ENCODE measurements at regions not wholly inside any gene's neighbourhood (a gene's known extent, or its start where the extent isn't known, plus 50 kb on each side); places are given as distances from the start of the nearest gene placed in this dataset.

DNA sequence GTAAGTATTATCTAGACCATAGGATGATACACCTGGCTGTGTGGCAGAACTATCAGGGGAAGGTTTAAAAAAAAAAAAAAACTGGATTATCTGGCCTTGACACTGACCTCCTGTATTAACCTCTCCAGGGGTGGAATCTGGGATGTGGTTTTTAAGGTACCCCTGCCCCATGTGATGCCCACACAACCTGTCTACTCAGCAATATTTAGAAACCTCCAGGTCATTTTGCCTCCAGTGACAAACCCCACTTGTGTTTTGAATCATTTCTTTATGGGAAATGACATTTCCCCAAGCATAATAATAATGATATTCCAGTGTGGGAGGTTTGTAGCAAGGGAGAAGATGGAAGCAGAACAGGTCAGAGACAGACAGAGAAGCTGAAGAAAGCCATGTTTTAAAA, 179.1 kb downstream of the RSL24D1 start:
- DNase-seq, result no peak

DNA sequence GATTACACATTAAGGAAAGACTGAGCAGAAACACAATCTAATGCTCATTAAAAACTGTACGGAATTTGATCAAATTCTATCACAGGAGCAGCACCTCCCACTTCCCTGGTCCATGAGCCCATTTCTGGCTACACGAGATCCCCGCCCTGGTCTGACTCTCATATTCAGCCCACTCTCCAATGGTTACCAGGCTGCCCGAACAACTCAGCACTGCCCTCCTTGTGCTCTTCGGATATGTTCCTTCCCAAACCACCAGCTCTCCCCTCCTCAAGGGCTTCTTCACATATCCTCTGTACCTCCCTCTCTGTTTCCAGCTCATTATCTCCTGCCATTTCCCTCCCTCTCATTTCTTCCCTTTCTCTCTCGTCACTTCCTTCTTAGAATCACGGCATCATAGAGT, 180.5 kb downstream of the RSL24D1 start:
- no peak for DNase-seq

DNA sequence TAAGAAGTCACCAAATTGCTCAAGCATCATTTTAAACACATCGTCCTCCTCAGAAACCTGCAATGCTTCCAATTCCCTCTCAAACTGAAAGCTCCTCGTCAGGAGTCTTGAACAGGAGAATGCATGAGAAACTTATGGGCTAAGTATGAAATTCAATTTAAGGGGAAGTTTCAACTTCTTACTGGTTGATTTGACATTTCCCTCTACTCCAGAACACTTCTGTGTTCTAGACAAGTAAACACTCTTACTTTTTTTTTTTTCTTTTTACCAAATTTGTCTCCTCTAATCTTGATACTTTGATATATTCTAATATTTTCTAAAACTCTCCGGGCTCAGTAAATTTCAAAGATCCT, 181.7 kb downstream of the RSL24D1 start:
- no peak for DNase-seq

DNA sequence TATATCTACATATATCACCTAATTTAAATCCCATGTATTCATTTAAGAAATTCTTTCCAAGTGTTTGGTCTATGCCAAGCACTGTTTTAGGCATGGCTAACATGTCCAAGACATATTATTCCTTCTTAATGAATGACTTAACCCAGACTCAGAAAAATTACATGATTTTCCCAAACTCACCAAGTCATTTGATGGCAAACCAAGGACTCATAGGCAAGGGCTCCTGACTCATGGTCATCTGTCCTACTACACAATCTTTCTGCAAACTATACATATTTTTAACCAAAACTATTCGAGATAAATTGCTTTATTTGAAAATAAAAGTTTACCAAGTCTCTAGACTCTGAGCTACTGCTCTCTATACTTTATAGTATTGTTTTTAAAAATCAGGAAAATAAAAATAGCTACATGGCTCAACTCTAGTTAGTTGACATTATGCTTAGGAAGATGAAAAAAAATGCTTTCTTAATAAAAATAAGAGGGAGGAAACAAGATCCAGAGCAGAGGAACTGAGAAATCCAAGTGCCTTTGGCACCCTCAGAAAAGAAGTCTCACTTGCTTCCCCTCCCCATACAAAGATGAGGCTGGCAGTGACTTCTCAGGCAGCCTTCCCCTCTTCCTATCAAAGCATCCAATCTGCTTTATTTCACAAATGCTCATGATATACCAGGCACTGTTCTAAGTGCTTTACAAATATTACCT, 182.2 kb downstream of the RSL24D1 start:
- no peak for DNase-seq

DNA sequence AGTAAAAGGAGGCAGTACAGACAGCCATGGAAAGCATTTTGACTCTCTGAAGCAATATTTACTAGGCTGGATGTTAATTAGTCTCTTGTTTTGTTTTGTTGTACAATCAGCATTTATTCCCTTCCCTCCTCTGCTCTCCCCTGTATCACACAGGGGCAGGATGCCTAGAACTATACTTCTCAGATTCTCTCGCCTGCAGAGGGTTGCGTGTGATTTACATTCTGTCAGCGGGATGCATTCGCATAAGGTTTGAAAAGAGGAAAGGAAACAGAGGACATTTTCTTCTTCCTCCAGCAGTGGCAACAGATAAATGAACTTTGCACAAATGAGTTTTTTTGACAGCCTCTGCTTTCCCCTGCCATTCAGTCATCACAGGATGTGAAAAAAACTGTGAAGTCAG, 188.3 kb downstream of the RSL24D1 start:
- no peak for DNase-seq

DNA sequence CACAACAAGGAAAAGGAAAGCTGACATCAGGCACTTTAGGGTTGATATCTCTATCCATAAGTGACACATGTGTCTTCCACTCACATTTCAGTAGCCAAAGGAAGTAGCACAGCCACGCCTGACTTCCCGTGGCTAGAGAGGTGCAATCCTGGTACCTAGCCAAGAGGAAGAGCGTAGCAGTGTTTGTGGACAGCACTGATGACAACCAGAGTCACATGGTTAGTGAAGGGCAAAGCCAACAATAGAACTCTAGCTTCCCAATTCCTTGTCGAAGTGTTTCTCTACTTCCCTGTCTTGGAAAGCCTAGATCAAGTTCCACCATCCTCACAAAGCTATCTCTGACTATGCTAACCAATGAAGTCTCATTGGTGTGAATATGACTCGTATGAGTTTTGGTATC, 189.2 kb downstream of the RSL24D1 start:
- no peak for DNase-seq

DNA sequence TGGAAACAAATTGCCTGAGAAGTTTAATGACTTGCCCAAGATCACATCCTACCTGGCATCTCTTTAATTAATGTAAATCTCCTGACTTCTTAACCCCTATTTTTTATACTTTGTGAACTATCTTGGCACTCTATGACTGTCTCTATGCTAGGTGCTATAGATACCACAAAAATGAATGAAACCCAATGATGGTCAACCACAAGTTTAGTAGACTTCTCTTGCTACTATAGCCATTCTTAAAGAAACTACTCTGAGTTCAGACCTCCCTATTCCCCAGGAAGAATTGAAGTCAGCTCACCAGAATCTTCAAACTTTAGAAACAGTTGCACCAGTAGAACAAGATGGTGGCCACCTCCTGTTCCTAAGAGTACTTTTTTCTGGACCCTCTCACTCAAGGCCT, 191.1 kb downstream of the RSL24D1 start:
- no peak for DNase-seq

DNA sequence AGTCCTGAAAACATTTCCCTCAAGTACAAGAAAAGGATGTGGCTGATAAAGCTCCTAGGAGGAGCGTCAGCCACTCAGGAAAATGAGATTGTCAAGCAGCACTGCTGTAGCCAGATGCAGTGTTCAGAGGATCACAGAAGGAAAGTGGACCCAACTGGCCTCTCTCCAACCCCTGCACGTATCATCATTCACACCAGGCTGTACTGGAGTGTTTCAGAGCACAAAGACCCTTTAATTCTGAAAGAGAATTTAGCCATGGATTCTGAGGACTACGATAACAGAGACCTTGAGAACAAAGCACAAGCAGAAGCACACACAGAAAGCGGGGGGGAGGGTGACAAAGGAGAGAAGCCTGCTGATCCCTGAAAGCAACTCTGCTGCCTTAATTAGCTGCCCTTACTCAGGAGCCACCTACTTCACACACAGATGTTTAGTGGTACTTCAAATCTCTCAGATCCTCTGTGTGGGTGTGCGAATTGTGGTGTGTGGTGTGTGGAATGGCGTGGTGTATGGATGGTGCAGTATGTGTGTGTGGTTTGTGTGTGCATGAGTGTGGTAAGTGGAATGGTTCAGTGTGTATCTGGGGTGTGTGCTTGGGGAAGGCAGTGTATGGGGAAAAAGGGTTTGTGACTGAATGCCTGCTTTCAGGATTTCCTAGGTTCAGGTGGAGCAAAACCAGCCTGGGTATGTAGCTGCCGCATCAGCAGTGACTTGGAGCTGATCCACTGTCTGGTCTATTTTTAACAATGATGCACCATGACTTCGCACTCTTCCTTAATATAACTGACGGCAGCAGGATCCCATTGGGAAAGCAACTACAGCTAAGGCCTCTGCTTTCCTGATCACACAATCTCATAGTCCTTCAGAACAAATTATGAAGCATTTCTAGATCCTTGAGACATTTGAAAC, 192.5 kb downstream of the RSL24D1 start:
- DNase-seq, result no peak

DNA sequence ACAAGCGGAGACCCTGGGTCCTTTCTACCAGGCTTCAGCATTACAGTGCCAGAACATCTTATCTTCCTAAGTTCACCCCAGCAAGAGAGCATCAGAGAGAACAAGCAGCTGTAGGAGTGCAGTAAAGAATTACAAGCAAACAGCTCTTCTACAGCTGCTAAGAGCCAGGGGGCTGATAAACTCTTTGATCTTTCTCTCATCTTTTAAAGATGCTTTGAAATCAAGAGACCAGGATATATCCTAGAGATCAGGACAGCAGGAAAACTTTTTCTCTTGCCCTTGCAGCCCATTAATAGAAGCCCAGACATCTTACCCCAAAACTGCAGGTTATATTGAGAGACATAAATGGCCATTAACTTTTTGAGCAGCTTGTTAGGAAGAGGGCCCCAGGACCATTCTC, 198.1 kb downstream of the RSL24D1 start:
- DNase-seq, result no peak

DNA sequence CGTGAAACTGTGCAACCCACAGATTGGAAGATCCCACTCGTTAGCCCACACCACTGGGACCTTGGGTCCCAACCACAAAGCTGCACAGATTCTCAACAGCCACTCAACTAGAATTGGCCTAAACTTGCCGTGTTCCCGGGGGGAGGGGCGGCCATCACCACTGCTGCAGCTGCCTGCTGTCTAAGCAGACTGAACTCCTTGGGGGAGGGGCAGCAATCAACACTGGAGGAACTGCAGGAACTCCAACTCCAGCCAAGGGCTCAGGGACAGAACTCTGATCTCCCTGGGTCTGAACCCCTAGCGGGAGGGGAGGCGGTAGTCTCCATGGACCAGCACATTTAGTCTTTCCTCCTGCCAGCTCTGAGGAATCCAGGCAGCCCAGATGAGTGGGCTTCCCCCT, 205.9 kb downstream of the RSL24D1 start:
- DNase-seq, result no peak

DNA sequence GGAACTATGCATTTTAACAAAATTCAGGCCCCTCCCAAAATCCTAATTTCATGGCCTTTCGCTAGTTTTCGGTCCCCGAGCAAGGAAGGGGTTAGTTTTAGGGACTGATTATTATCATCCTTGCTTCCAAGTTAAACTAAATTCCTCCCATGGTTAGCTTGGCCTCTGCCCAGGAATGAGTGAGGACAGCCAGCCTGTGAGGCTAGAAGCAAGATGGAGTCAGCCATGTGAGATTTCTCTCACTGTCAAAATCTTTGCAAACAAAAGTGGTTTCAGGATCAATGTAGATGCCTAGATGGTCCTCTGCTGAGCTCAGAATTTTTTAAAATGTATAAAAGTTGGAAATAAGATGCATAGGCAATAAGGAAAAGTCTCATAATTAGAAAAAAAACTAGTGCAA, 208.9 kb downstream of the RSL24D1 start:
- no peak for DNase-seq

DNA sequence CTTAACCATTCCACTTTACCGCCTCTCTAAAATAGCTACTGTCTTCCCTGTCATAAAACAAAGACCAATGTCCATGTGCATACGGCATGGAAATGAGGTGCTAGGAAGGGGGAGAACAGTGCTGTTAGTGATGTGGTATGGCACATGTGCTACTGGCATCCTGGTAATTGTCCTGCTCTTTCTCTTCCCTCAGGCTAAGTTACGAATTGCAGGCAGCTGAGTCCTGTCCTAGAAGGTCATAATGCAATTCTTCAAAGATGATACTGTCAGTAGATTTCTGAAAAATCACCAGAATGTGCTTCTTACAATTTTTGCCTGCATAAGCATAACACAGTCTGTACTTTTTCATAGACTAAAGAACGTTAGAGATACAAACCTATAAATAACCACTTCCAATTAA, 216.8 kb downstream of the RSL24D1 start:
- DNase-seq, result no peak

DNA sequence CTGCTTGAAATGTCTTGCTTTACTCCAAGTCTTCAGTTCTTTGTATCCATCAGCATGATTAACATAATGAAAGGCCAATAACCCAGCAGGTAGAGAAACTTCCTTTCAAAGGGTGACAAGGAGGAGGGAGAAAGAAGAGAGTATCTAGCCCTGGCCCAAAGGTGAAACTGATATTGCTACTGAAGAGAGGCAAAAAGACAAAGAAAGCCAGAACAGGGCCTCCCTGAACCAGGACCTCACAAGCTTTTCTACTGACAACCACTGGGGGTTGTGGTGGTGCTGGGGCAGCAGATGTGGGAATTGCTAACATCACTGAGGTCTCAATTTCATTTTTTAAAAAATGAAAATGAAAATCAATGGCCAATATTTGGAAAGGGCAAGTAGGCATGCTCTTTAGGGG, 234.1 kb downstream of the RSL24D1 start:
- DNase-seq, result no peak

DNA sequence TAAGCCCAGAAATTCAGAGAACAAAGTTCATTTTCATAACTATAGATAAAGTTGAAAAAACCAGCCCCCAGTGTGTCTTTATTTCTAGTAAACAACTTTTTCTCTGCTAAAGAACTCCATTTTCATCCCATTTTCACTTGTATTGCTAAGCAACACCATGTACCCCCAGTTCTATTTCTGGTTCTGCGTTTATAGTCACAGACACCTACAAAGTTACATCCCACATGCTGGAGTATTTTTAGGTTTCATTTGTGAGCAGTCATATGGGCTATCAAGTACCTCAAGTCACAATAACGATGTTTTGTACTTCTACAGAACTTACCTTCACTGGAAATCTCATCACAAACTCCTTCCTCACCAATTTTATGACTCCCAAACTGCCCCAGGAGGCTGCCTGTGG, 236.5 kb downstream of the RSL24D1 start:
- DNase-seq, result no peak

DNA sequence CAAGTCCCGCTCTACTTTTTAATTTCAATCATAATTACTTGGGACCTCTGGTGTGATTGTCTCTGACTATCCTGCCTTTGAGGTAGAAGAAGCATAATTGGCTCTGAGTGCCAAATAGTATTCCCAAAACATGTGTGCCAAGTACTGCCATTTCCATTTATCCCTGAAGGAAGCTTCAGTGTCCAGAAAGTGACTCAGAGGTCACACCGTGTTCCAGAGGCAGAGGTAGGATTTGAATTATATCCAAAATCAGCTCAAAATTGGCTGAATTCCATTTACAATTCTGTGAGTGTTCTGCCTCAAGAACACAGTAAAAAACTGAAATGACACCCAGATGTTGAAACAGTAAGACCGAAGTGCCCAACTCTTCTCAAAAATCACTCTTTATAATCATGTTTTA, 255.3 kb downstream of the RSL24D1 start:
- no peak for DNase-seq

DNA sequence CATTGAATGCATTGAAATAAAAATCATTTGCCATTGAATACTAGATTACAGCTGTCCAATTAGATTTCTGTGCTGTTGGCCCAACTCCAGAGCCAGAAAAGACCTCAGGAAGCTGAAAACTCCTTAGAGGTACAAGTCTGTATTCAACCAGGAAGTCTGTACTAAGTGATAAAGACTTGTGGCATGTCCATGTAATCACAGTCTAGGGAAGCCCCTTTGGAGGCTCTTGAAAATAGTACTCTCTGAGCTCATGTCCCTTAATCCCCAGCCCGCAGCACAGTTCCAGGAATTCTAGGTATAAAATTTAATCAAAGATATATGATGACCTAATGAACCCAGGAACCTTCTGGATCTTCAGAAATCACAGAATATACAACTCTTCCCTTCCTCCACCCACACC, 279.4 kb downstream of the RSL24D1 start:
- no peak for DNase-seq

DNA sequence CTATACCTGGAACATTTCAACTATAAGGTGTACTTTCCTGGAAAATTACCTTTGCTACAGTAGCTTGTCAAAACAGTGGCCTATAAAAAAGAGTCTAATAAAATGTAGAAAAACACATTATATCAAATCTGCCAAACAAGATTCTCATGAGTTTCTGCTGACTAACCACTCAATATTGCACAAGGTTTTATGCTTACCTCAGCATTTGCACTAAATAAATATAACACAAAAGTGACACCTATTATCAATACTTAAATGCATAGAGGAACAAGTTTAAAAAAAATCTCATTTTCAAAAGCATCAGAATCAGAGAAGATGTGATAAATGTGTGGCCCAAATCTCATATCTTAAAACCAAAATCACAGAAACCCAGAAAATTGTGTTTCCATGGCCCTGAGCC, 281.4 kb downstream of the RSL24D1 start:
- DNase-seq, result no peak

DNA sequence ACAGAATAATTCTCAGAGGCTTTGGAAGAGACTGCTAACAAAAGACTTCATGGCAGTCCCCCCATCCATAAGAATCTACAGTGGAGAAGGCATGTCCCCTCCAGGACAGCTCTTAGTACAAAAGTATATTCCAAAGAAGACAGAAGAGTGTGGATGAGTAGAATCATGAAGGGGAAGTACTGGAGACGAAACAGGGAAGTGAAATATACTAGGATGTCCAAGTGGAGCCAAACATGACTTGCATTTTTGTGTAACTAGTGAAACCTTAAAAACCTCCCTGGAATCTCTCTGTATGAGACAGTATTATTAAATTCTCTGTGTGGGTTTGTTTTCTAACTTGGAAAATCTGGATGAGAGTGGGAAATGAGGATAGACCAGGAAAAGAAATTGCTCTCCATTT, 312.4 kb downstream of the RSL24D1 start:
- no peak for DNase-seq

DNA sequence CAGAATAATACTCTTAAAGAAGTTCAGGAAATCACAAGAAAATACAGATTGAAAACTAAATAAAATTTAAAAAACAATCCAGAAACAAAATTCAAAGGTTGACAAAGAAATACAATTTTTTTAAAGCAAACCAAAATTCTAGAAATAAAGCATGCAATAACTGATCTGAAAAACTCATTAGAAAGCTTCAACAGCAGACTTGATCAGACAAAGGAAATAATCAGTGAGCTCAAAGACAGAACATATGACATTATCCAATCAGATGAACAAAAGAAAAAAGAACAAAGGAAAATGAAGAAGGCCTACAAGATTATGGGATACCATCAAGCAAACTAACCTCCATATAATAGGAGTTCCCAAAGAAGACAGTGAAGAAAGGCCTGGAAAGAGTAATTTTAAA, 336.8 kb downstream of the RSL24D1 start:
- no peak for DNase-seq

DNA sequence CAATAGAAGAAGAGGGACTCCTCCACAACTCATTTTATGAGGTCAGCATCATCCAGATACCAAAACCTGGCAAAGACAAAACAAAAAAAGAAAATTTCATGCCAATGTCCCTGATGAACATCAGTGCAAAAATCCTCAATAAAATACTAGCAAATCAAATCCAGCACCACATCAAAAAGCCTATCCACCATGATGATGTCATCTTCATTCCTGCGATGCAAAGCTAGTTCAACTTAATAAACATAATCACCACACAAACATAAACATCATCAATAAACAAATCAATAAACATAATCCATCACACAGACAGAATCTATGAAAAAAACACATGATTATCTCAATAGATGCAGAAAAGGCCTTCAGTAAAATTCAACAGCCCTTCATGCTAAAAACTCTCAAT, 342.1 kb downstream of the RSL24D1 start:
- no peak for DNase-seq

DNA sequence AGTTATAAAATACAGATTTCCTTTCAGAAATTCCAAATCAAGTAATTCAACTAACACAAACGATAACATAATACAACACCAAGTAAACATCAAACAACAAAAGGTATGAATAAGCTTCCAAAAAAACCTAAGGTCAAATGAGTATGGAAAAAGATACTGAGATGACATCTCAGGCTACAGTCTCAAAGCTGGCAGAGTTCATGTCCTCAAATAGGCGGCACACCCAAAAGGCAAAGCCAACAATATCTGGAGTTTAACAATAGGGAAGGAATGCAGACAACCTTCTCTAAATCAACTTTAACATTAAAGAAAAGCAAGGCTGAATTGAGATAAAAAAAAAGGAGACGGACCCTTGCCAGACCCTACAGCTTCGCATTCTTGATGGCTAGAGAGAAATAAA, 346.6 kb downstream of the RSL24D1 start:
- DNase-seq, result no peak

DNA sequence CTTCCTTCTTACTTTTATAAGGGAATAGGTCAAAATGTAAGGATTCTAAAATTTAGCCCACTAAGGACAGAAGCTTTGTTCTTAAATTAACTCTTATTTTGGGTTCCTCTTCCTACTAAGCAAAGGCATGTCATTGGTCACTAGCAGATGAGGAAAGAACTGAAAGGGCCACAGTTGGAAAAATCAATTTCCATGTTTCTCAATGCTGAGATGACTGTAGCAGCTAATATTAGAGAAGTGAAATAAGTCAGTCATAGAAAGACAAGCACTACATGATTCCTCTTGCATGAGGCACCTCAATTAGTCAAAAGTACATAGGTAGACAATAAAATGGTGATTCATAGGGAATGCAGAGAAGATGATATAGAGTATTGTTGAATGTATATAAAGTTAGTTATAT, 353.7 kb downstream of the RSL24D1 start:
- DNase-seq, result no peak

DNA sequence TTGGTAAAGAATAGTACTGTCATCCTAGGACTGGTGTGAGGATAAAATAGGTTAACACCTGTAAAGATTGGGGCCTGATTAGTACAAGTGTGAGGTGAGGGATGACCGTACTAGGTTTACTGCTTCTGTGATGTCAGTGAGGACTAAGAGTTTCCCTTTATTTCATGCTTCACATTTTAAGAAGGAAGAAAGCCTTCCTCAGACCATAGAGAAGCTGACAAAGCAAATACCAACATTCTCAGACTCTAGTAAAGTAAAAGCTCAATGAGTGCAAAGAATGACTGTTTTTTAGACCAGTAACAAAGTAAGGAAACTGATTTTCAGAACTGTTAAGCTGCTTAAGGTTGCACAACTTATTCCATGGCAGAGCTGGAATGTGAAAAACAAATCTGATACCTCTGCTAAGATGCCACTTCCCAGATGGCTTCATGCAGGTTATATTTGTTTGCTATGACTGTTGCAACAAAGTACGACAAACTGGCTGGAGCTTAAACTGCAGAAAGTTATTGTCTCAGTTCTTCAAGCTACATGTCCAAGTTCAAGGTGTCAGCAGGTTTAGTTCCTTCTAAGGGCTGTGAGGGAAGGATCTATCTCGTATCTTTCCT, 354.9 kb downstream of the RSL24D1 start:
- DNase-seq, result no peak
